Lung (tissue), 11 donors: ENCODE measurements at regions not wholly inside any gene's neighbourhood (a gene's known extent, or its start where the extent isn't known, plus 50 kb on each side); places are given as distances from the start of the nearest gene placed in this dataset.

Experiments used
- ATAC-seq: fragments of 200-7000 bp; cut with Tn5 transposase; one replicate; pipeline ENCODE4 v1.9.1; 2020; ENCODE audit warnings: moderate number of reproducible peaks; ENCODE audit not compliant: insufficient read depth, low FRiP score
- DNase-seq, 3 donors: peaks; one replicate each; pipeline ENCODE4 v3.0.0-alpha.2; 2013 to 2017
- H3K27ac ChIP-seq, 2 donors: one replicate each; pipeline ENCODE4 v1.5.1; 2013; ENCODE audit warnings: mild to moderate bottlenecking in 2 of 2, moderate library complexity in 2 of 2, control low read depth in 1 of 2, inconsistent platforms in 1 of 2, low read depth in 1 of 2, low read length in 1 of 2
- H3K27me3 ChIP-seq, 3 donors: one replicate each; pipeline ENCODE4 v1.5.1; 2013; ENCODE audit warnings: low read length in 2 of 3; ENCODE audit not compliant: control insufficient read depth in 3 of 3, insufficient read depth in 3 of 3
- H3K36me3 ChIP-seq, 4 donors: one replicate each; pipeline ENCODE4 v1.5.1; 2013; ENCODE audit warnings: low read length in 4 of 4, mild to moderate bottlenecking in 1 of 4, moderate library complexity in 1 of 4; ENCODE audit not compliant: control insufficient read depth in 4 of 4, insufficient read depth in 4 of 4
- H3K4me1 ChIP-seq, 5 donors: one replicate each; pipeline ENCODE4 v1.5.1; 2013; ENCODE audit warnings: low read length in 5 of 5, mild to moderate bottlenecking in 2 of 5, moderate library complexity in 1 of 5; ENCODE audit not compliant: control insufficient read depth in 5 of 5, insufficient read depth in 5 of 5
- H3K4me3 ChIP-seq: one replicate; pipeline ENCODE4 v1.5.1; 2013; ENCODE audit warnings: mild to moderate bottlenecking, control low read depth, moderate library complexity
- H3K9ac ChIP-seq, 2 donors: one replicate each; pipeline ENCODE4 v1.5.1; 2013; ENCODE audit warnings: low read length in 2 of 2, control low read depth in 1 of 2; ENCODE audit not compliant: insufficient read depth in 1 of 2
- H3K9me3 ChIP-seq, 4 donors: one replicate each; pipeline ENCODE4 v1.5.1; 2013; ENCODE audit warnings: low read length in 3 of 4, mild to moderate bottlenecking in 1 of 4, moderate library complexity in 1 of 4; ENCODE audit not compliant: control insufficient read depth in 4 of 4, insufficient read depth in 3 of 4
- WGBS, 2 donors: extraction: QIAGEN DNeasy Blood & Tissue Kit; methylation state at CpG; one replicate each; pipeline ENCODE4 v1.1.7; 2013; 5-methylcytosine and 5-hydroxymethylcytosine counted together
- TF ChIP-seq, protein P1 (sequence below): IDR thresholded peaks from 2 replicates; pipeline ENCODE4 v1.5.1; 2012; ENCODE audit warnings: mild to moderate bottlenecking; ENCODE audit errors: control extremely low read depth, extremely low read depth
- donor health status: control.
- donor health status: control.
- donor health status: Bipolar disorder and iron deficiency.
- donor health status: healthy.
- donor health status: DM: yes; HTN: yes; CAD: no.

DNA sequence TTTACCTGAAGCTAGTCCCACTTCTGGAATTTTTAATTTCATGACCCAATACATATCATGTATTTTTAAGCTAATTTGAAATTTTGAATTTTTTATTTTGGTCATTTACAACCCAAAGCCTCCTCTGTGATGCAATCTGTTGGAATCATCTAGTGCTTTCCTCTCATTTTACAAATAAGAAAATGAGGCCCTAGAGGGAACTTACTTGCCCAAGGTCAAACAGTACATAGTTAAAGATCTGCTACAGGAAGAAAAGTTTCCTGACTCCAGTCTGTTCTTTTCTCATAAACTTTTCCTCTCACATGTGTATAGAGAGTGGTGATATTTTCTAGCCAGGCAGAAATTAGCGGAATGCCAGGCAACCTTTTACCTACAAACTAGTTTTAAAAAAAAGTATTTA lies 59.3 kb upstream of the DPT start:
- peaks cover 0 to 16% (median 2%) of the 10 kb centered on the region in 5 donors for H3K4me1 ChIP-seq
- no peak overlapping the region for H3K4me3 ChIP-seq
- H3K36me3 ChIP-seq = no peaks in the 10 kb centered on the region
- no peaks in the 10 kb centered on the region for H3K27me3 ChIP-seq
- DNase-seq (no peak), ATAC-seq (no peak)
- 97 to 98% methylated on average over 1 of the region's 1 CpG for WGBS, 2 donors
- no peaks in the 10 kb centered on the region for H3K9me3 ChIP-seq
- no peak overlapping the region for H3K27ac ChIP-seq
- no peak overlapping the region for H3K9ac ChIP-seq
- TF ChIP-seq, protein P1, sequence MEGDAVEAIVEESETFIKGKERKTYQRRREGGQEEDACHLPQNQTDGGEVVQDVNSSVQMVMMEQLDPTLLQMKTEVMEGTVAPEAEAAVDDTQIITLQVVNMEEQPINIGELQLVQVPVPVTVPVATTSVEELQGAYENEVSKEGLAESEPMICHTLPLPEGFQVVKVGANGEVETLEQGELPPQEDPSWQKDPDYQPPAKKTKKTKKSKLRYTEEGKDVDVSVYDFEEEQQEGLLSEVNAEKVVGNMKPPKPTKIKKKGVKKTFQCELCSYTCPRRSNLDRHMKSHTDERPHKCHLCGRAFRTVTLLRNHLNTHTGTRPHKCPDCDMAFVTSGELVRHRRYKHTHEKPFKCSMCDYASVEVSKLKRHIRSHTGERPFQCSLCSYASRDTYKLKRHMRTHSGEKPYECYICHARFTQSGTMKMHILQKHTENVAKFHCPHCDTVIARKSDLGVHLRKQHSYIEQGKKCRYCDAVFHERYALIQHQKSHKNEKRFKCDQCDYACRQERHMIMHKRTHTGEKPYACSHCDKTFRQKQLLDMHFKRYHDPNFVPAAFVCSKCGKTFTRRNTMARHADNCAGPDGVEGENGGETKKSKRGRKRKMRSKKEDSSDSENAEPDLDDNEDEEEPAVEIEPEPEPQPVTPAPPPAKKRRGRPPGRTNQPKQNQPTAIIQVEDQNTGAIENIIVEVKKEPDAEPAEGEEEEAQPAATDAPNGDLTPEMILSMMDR = no peak

DNA sequence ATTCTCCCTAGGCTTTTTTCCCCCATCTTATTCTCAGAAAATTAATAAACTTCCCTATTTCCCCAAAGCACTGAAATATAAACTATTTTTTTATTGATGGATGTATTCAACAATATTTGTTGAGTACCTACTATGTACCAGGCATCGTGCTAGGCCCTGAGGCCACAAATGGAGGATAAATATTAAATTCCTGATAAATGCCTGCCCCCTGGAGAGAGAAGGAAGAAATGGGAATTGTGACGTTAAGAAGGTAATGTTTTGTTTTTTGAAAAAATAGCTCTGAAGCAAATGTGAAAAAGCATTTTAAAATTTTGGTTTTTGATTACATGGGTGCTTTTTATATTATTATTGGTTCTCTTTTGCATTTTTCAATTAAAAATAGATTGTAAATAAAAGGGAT lies 60.5 kb upstream of the DPT start:
- Histone ChIP-seq H3K4me3 (no peak overlapping the region), H3K27ac (no peak overlapping the region), H3K27me3 (no peaks in the 10 kb centered on the region), H3K36me3 (no peaks in the 10 kb centered on the region), H3K9me3 (no peaks in the 10 kb centered on the region), H3K9ac (no peak overlapping the region), H3K4me1 (peaks cover 0 to 6% (median 0%) of the 10 kb centered on the region in 5 donors)
- DNase-seq (no peak), ATAC-seq (no peak)
- WGBS, 2 donors = 87 to 89% methylated on average over 2 of the region's 2 CpGs
- TF ChIP-seq, protein P1 = no peak

DNA sequence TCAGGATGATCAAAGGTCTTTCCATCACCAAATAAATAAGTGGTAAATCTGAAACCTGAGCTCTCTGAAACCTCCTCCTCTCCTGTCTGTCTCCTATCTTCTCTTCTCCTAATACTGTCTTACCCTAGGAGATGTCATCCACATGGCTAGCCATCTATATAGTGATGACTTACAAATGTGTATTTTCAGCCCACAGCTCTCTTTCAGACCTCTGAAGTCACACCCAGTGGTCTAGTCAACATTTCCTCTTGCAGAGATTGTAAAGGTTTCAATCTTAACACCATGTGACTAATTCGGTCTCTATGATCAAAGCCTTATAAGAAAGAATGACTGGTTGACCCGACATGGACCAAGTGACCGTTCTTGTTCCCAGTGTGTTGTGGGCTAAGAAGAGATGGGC lies 63.1 kb upstream of the DPT start:
- H3K4me1 ChIP-seq = peaks cover 0 to 3% (median 0%) of the 10 kb centered on the region in 5 donors
- no peaks in the 10 kb centered on the region for H3K27me3 ChIP-seq
- no peak overlapping the region for H3K4me3 ChIP-seq
- no peaks in the 10 kb centered on the region for H3K36me3 ChIP-seq
- no peak for ATAC-seq
- no peak for DNase-seq
- no peaks in the 10 kb centered on the region for H3K9me3 ChIP-seq
- no peak overlapping the region for H3K27ac ChIP-seq
- TF ChIP-seq, protein P1 = no peak
- H3K9ac ChIP-seq = no peak overlapping the region
- 85 to 98% methylated on average over 3 of the region's 3 CpGs for WGBS, 2 donors

DNA sequence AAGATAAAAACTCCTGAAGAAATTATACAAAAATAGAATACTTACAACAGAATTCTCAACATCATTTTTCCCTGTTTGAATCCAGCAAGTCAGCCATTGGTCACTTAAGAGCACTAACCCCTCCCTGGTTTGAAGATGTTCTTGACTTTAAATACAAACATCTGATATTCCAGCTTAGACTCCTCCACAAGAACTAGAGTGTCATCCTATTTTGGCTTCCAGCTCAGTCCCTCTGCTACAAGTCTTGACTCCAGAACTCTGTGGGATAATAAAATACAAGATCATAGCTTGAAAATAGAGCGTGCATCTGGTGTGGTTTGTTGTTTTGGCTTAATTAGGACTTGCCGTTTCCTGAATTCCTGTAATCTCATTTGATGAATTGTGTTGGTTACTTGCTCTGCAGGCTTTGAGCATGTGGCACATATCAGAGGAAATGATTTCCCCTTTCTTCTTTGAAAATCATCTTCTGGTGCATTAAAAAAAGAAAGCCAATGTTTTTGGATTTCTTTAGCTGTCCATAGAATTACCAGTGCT lies 63.7 kb upstream of the DPT start:
- WGBS, 2 donors = 23 to 32% methylated on average over 2 of the region's 2 CpGs
- ATAC-seq = no peak
- Histone ChIP-seq H3K4me1 (peaks cover 0 to 3% (median 0%) of the 10 kb centered on the region in 5 donors), H3K9me3 (no peaks in the 10 kb centered on the region), H3K36me3 (no peaks in the 10 kb centered on the region), H3K9ac (no peak overlapping the region), H3K27me3 (no peaks in the 10 kb centered on the region), H3K27ac (no peak overlapping the region), H3K4me3 (no peak overlapping the region)
- no peak for DNase-seq
- TF ChIP-seq, protein P1 = no peak
